Ovary (tissue), 7 donors: ENCODE measurements at regions not wholly inside any gene's neighbourhood (a gene's known extent, or its start where the extent isn't known, plus 50 kb on each side); places are given as distances from the start of the nearest gene placed in this dataset.

ENCODE experiments used
- DNase-seq, 5 donors: peaks; one replicate each; pipeline ENCODE4 v3.0.0-alpha.2; 2019 to 2020
- H3K27ac ChIP-seq, 2 donors: fragments of 200-600 bp; one replicate each; pipeline versions ENCODE4 v1.5.1 to v1.8.0; 2019 to 2022
- H3K27me3 ChIP-seq: fragments of 200-600 bp; one replicate; pipeline ENCODE4 v1.8.0; 2022
- H3K36me3 ChIP-seq: fragments of 200-600 bp; sonication (generic); one replicate; pipeline ENCODE4 v1.5.1; 2019
- H3K4me1 ChIP-seq: one replicate; pipeline ENCODE4 v1.8.1; 2013; ENCODE audit warnings: mild to moderate bottlenecking, moderate library complexity; ENCODE audit not compliant: insufficient read depth
- H3K4me3 ChIP-seq: fragments of 200-600 bp; sonication (generic); one replicate; pipeline ENCODE4 v1.5.1; 2017
- H3K9me3 ChIP-seq, 2 donors: fragments of 200-600 bp in 1 of 2; sonication (generic) in 1 of 2; one replicate each; pipeline versions ENCODE4 v1.5.1 to v1.8.1; 2013 to 2019; ENCODE audit warnings: mild to moderate bottlenecking in 1 of 2, moderate library complexity in 1 of 2
- CTCF ChIP-seq, 3 donors: fragments of 450-650 bp in 2 of 3; fragments of 200-600 bp in 1 of 3; IDR thresholded peaks; one replicate each; pipeline versions ENCODE4 v1.5.1 to v1.8.0; 2016 to 2022; ENCODE audit warnings: antibody characterized with exemption in 3 of 3, mild to moderate bottlenecking in 1 of 3
- EP300 ChIP-seq: sonication (generic); formaldehyde crosslinking; IDR thresholded peaks from one replicate; pipeline ENCODE4 v1.6.1; 2017; ENCODE audit warnings: antibody characterized with exemption
- POLR2A ChIP-seq: fragments of 450-650 bp; IDR thresholded peaks from one replicate; pipeline ENCODE4 v1.6.1; 2017; ENCODE audit warnings: antibody characterized with exemption, mild to moderate bottlenecking, moderate library complexity
- whole genome bisulfite sequencing, 3 donors: extraction: QIAGEN DNeasy Blood & Tissue Kit in 1 of 3; methylation state at CpG; one replicate each; pipeline versions ENCODE4 v1.1.5 to v1.1.7; 2013 to 2017; 5-methylcytosine and 5-hydroxymethylcytosine counted together
- intact Hi-C, 4 donors: fragments of 100-400 bp; cut with DNase I; formaldehyde crosslinking; loops; one replicate each; pipeline versions ENCODE4 v1.11.0 to v1.15.1; 2022 to 2023
- donor health status: DM: no; HTN: no; CAD: no; lungs with moderate emphysema.
- donor health status: DM: no; HTN: no; CAD: no.
- donor health status: Bipolar disorder and iron deficiency.
- donor health status: DM: no; HTN: no; CAD: no.
- donor health status: DM: yes; HTN: yes; CAD: no.

- no peaks in the 10 kb centered on the region for H3K9me3 ChIP-seq
- TF ChIP-seq POLR2A (no peak), CTCF (IDR thresholded peaks at IDR 0.05) (no peak), EP300 (no peak)
- WGBS, 3 donors = 12 to 20% (median 14%) methylated on average over 3 of the region's 3 CpGs
- intact Hi-C loops = no loop called here
- H3K4me3 ChIP-seq = no peak overlapping the region
- DNase-seq = no peak
- no peaks in the 10 kb centered on the region for H3K27me3 ChIP-seq
- no peak overlapping the region for H3K27ac ChIP-seq
- no peaks in the 10 kb centered on the region for H3K4me1 ChIP-seq
- H3K36me3 ChIP-seq = no peaks in the 10 kb centered on the region
Measured at GRCh38 chr16:52707676-52708337, 160.9 kb upstream of the TOX3 start.

GRCh38 chr16:52705122-52705521, 158.2 kb upstream of the TOX3 start:
- 59 to 72% (median 70%) methylated on average over 5 of the region's 5 CpGs for WGBS, 3 donors
- DNase-seq = no peak

GRCh38 chr16:52697971-52698370, 151.0 kb upstream of the TOX3 start:
- Histone ChIP-seq H3K9me3 (no peaks in the 10 kb centered on the region), H3K27ac (no peak overlapping the region), H3K4me1 (no peaks in the 10 kb centered on the region), H3K36me3 (no peaks in the 10 kb centered on the region), H3K4me3 (no peak overlapping the region), H3K27me3 (no peaks in the 10 kb centered on the region)
- intact Hi-C loops = no loop called here
- DNase-seq = no peak
- TF ChIP-seq POLR2A (no peak), CTCF (IDR thresholded peaks at IDR 0.05) (no peak), EP300 (no peak)

More at GRCh38 chr16:52705122-52705521, 158.2 kb upstream of the TOX3 start:
- Histone ChIP-seq H3K27me3 (no peaks in the 10 kb centered on the region), H3K9me3 (no peaks in the 10 kb centered on the region), H3K4me3 (no peak overlapping the region), H3K36me3 (no peaks in the 10 kb centered on the region), H3K27ac (no peak overlapping the region), H3K4me1 (no peaks in the 10 kb centered on the region)
- TF ChIP-seq EP300 (no peak), POLR2A (no peak), CTCF (IDR thresholded peaks at IDR 0.05) (no peak)
- intact Hi-C loops = no loop called here

- no peaks in the 10 kb centered on the region for H3K9me3 ChIP-seq
- H3K27me3 ChIP-seq = no peaks in the 10 kb centered on the region
- intact Hi-C loops = no loop called here
- no peaks in the 10 kb centered on the region for H3K36me3 ChIP-seq
- TF ChIP-seq POLR2A (no peak), EP300 (no peak), CTCF (IDR thresholded peaks at IDR 0.05) (no peak)
- H3K4me3 ChIP-seq = no peak overlapping the region
- DNase-seq = no peak
- H3K27ac ChIP-seq = no peak overlapping the region
- 92 to 93% (median 93%) methylated on average over 3 of the region's 3 CpGs for WGBS, 3 donors
- H3K4me1 ChIP-seq = no peaks in the 10 kb centered on the region
Measured at GRCh38 chr16:52696126-52696525, 149.2 kb upstream of the TOX3 start.
